Naive thymus-derived CD4-positive, alpha-beta T cell (primary cell): ENCODE measurements at regions not wholly inside any gene's neighbourhood (a gene's known extent, or its start where the extent isn't known, plus 50 kb on each side); places are given as distances from the start of the nearest gene placed in this dataset.
A peak's percentile ranks its signal among the peaks of the same experiment; 100 is the strongest.

Experiments used
- ATAC-seq: fragments of 150-1000 bp; cut with Tn5 transposase; 2 replicates; pipeline ENCODE4 v1.10.0; 2021; ENCODE audit warnings: mild to moderate bottlenecking, moderate library complexity
- CTCF ChIA-PET: fragments of 350-600 bp; sonication (Branson Sonifier 250); formaldehyde crosslinking; loops from one replicate; lab custom pipeline; 2021; ENCODE audit warnings: antibody characterized with exemption; lab: Charles Lee
- POLR2A ChIA-PET: fragments of 350-600 bp; sonication (Branson Sonifier 250); formaldehyde crosslinking; loops from one replicate; lab custom pipeline; 2021; ENCODE audit warnings: antibody characterized with exemption, inconsistent platforms; lab: Charles Lee
- DNase-seq, 9 donors: peaks; one replicate each; pipeline versions ENCODE4 v3.0.0 to v3.0.0-alpha.2; 2020 to 2022; ENCODE audit warnings: mixed read lengths in 1 of 9
- H3K27ac ChIP-seq: one replicate; pipeline ENCODE4 v1.7.0; 2013; ENCODE audit warnings: mild to moderate bottlenecking, low read depth, low read length, moderate library complexity
- H3K27me3 ChIP-seq, 2 donors: one replicate each; pipeline ENCODE4 v1.7.0; 2013; ENCODE audit warnings: low read length in 2 of 2, mild to moderate bottlenecking in 2 of 2, moderate library complexity in 2 of 2; ENCODE audit not compliant: control insufficient read depth in 2 of 2, insufficient read depth in 2 of 2
- H3K36me3 ChIP-seq, 3 experiments: 1 replicate in 2 of 3; 2 replicates in 1 of 3; pipeline ENCODE4 v1.7.0; 2013; ENCODE audit warnings: low read length in 3 of 3, mild to moderate bottlenecking in 3 of 3, moderate library complexity in 1 of 3; ENCODE audit not compliant: insufficient read depth in 3 of 3, control insufficient read depth in 2 of 3
- H3K4me1 ChIP-seq, 2 donors: one replicate each; pipeline ENCODE4 v1.7.0; 2013; ENCODE audit warnings: low read length in 2 of 2, mild to moderate bottlenecking in 2 of 2, moderate library complexity in 1 of 2; ENCODE audit not compliant: control insufficient read depth in 2 of 2, insufficient read depth in 2 of 2
- H3K4me3 ChIP-seq: 2 replicates; pipeline ENCODE4 v1.7.0; 2013; ENCODE audit warnings: mild to moderate bottlenecking, low read length
- H3K9me3 ChIP-seq, 3 experiments: 1 replicate in 2 of 3; 2 replicates in 1 of 3; pipeline ENCODE4 v1.7.0; 2013; ENCODE audit warnings: low read length in 3 of 3; ENCODE audit not compliant: control insufficient read depth in 2 of 3
- H3K27ac Mint-ChIP-seq, 9 donors: one replicate each; pipeline ENCODE4 v1.8.0; 2020 to 2022; ENCODE audit warnings: mixed read lengths in 9 of 9, mild to moderate bottlenecking in 8 of 9, moderate library complexity in 5 of 9, inconsistent platforms in 2 of 9
- H3K27me3 Mint-ChIP-seq, 5 donors: one replicate each; pipeline ENCODE4 v1.8.0; 2021 to 2022; ENCODE audit warnings: mixed read lengths in 5 of 5, mild to moderate bottlenecking in 1 of 5
- H3K36me3 Mint-ChIP-seq, 5 donors: one replicate each; pipeline ENCODE4 v1.8.0; 2020 to 2022; ENCODE audit warnings: mixed read lengths in 5 of 5, mild to moderate bottlenecking in 3 of 5, inconsistent platforms in 1 of 5
- H3K4me1 Mint-ChIP-seq, 7 donors: one replicate each; pipeline ENCODE4 v1.8.0; 2020 to 2022; ENCODE audit warnings: mixed read lengths in 7 of 7, mild to moderate bottlenecking in 3 of 7, inconsistent platforms in 1 of 7
- H3K4me3 Mint-ChIP-seq, 10 donors: one replicate each; pipeline ENCODE4 v1.8.0; 2020 to 2022; ENCODE audit warnings: mild to moderate bottlenecking in 10 of 10, mixed read lengths in 10 of 10, moderate library complexity in 6 of 10, inconsistent platforms in 2 of 10
- H3K9me3 Mint-ChIP-seq, 11 donors: one replicate each; pipeline ENCODE4 v1.8.0; 2020 to 2022; ENCODE audit warnings: mixed read lengths in 11 of 11, mild to moderate bottlenecking in 4 of 11, inconsistent platforms in 1 of 11, moderate library complexity in 1 of 11
- intact Hi-C, 2 donors: fragments of 100-400 bp; cut with micrococcal nuclease; formaldehyde crosslinking; loops; one replicate each; pipeline ENCODE4 v1.15.1; 2023

GRCh38 chr20:51092338-51092737 lies 69.4 kb upstream of the KCNG1 start:
- H3K4me3 Mint-ChIP-seq: no peak overlapping the region
- CTCF ChIA-PET: no interaction called here
- no peak overlapping the region for H3K27ac Mint-ChIP-seq
- Histone ChIP-seq H3K27ac (no peak overlapping the region), H3K27me3 (no peaks in the 10 kb centered on the region), H3K4me3 (no peak overlapping the region), H3K9me3 (no peaks in the 10 kb centered on the region), H3K4me1 (no peaks in the 10 kb centered on the region), H3K36me3 (no peaks in the 10 kb centered on the region)
- H3K27me3 Mint-ChIP-seq: peaks cover 37 to 72% (median 59%) of the 10 kb centered on the region in 5 donors
- peaks cover 0 to 10% (median 4%) of the 10 kb centered on the region in 7 donors for H3K4me1 Mint-ChIP-seq
- peaks cover 0 to 3% (median 0%) of the 10 kb centered on the region in 11 donors for H3K9me3 Mint-ChIP-seq
- intact Hi-C loops: no loop called here
- H3K36me3 Mint-ChIP-seq: no peaks in the 10 kb centered on the region
- POLR2A ChIA-PET: no interaction called here
- ATAC-seq: no peak
- DNase-seq: no peak

GRCh38 chr20:51091406-51092195 lies 68.7 kb upstream of the KCNG1 start:
- ATAC-seq (no peak), DNase-seq (no peak)
- intact Hi-C loops: no loop called here
- Histone ChIP-seq H3K4me1 (no peaks in the 10 kb centered on the region), H3K9me3 (no peaks in the 10 kb centered on the region), H3K36me3 (no peaks in the 10 kb centered on the region), H3K4me3 (no peak overlapping the region), H3K27me3 (no peaks in the 10 kb centered on the region), H3K27ac (no peak overlapping the region)
- peaks cover 0 to 10% (median 4%) of the 10 kb centered on the region in 7 donors for H3K4me1 Mint-ChIP-seq
- H3K27ac Mint-ChIP-seq: no peak overlapping the region
- H3K36me3 Mint-ChIP-seq: no peaks in the 10 kb centered on the region
- peaks cover 0 to 3% (median 0%) of the 10 kb centered on the region in 11 donors for H3K9me3 Mint-ChIP-seq
- H3K4me3 Mint-ChIP-seq: peak overlapping the region in 1 of 10 donors; percentile 8
- peaks cover 37 to 75% (median 61%) of the 10 kb centered on the region in 5 donors for H3K27me3 Mint-ChIP-seq
- CTCF ChIA-PET: no interaction called here
- POLR2A ChIA-PET: no interaction called here

GRCh38 chr20:51089840-51090239 lies 66.9 kb upstream of the KCNG1 start:
- no peaks in the 10 kb centered on the region for H3K4me1 ChIP-seq
- Mint-ChIP-seq H3K27me3 (peaks cover 45 to 74% (median 63%) of the 10 kb centered on the region in 5 donors), H3K27ac (no peak overlapping the region), H3K9me3 (peaks cover 0 to 3% (median 0%) of the 10 kb centered on the region in 11 donors), H3K4me1 (peaks cover 0 to 10% (median 4%) of the 10 kb centered on the region in 7 donors), H3K4me3 (no peak overlapping the region), H3K36me3 (no peaks in the 10 kb centered on the region)
- no peaks in the 10 kb centered on the region for H3K36me3 ChIP-seq
- no peaks in the 10 kb centered on the region for H3K9me3 ChIP-seq
- DNase-seq (no peak), ATAC-seq (no peak)
- H3K4me3 ChIP-seq: no peak overlapping the region
- ChIA-PET POLR2A (no interaction called here), CTCF (no interaction called here)
- no peak overlapping the region for H3K27ac ChIP-seq
- intact Hi-C loops: no loop called here
- no peaks in the 10 kb centered on the region for H3K27me3 ChIP-seq

- no peak for DNase-seq
- CTCF ChIA-PET: no interaction called here
Observed at GRCh38 chr20:51089272-51089781, 66.4 kb upstream of the KCNG1 start.

GRCh38 chr20:51087266-51087665 lies 64.4 kb upstream of the KCNG1 start:
- Mint-ChIP-seq H3K27me3 (peaks cover 50 to 67% (median 61%) of the 10 kb centered on the region in 5 donors), H3K27ac (peak overlapping the region in 2 of 9 donors; percentile 21 to 73), H3K9me3 (peaks cover 0 to 1% (median 0%) of the 10 kb centered on the region in 11 donors), H3K36me3 (no peaks in the 10 kb centered on the region), H3K4me1 (peaks cover 0 to 7% (median under 1%) of the 10 kb centered on the region in 7 donors), H3K4me3 (no peak overlapping the region)
- DNase-seq (no peak), ATAC-seq (no peak)
- H3K4me3 ChIP-seq: no peak overlapping the region
- H3K36me3 ChIP-seq: no peaks in the 10 kb centered on the region
- H3K27ac ChIP-seq: no peak overlapping the region
- CTCF ChIA-PET: no interaction called here
- H3K4me1 ChIP-seq: no peaks in the 10 kb centered on the region
- H3K9me3 ChIP-seq: no peaks in the 10 kb centered on the region
- intact Hi-C loops: no loop called here
- POLR2A ChIA-PET: no interaction called here
- no peaks in the 10 kb centered on the region for H3K27me3 ChIP-seq

More at GRCh38 chr20:51089272-51089781, 66.4 kb upstream of the KCNG1 start:
- H3K36me3 Mint-ChIP-seq: no peaks in the 10 kb centered on the region
- POLR2A ChIA-PET: no interaction called here
- no peak overlapping the region for H3K4me3 Mint-ChIP-seq
- no peaks in the 10 kb centered on the region for H3K9me3 ChIP-seq
- no peak overlapping the region for H3K27ac ChIP-seq
- H3K36me3 ChIP-seq: no peaks in the 10 kb centered on the region
- ATAC-seq: no peak
- H3K9me3 Mint-ChIP-seq: peaks cover 0 to 3% (median 0%) of the 10 kb centered on the region in 11 donors
- no peaks in the 10 kb centered on the region for H3K4me1 ChIP-seq
- peaks cover 47 to 72% (median 63%) of the 10 kb centered on the region in 5 donors for H3K27me3 Mint-ChIP-seq
- H3K27ac Mint-ChIP-seq: no peak overlapping the region
- peaks cover 0 to 10% (median 4%) of the 10 kb centered on the region in 7 donors for H3K4me1 Mint-ChIP-seq
- intact Hi-C loops: no loop called here
- no peaks in the 10 kb centered on the region for H3K27me3 ChIP-seq
- no peak overlapping the region for H3K4me3 ChIP-seq

- no peaks in the 10 kb centered on the region for H3K4me1 Mint-ChIP-seq
- CTCF ChIA-PET: no interaction called here
- peaks cover 37 to 55% (median 48%) of the 10 kb centered on the region in 5 donors for H3K27me3 Mint-ChIP-seq
- no peak overlapping the region for H3K4me3 Mint-ChIP-seq
- ATAC-seq: no peak
- Histone ChIP-seq H3K27ac (no peak overlapping the region), H3K4me3 (no peak overlapping the region), H3K4me1 (no peaks in the 10 kb centered on the region), H3K27me3 (no peaks in the 10 kb centered on the region), H3K36me3 (no peaks in the 10 kb centered on the region), H3K9me3 (no peaks in the 10 kb centered on the region)
- H3K36me3 Mint-ChIP-seq: no peaks in the 10 kb centered on the region
- DNase-seq: no peak
- peaks cover 0 to 1% (median 0%) of the 10 kb centered on the region in 11 donors for H3K9me3 Mint-ChIP-seq
- POLR2A ChIA-PET: interaction anchor here (0.6 kb wide), 1 partner anchor 1231 kb away, joined by 4 read pairs; no protein-coding TSS in a partner anchor
- intact Hi-C loops: no loop called here
- no peak overlapping the region for H3K27ac Mint-ChIP-seq
Observed at GRCh38 chr20:51085769-51086168, 62.9 kb upstream of the KCNG1 start.
